Activated CD4-positive, alpha-beta T cell treated with anti-CD3 and anti-CD28 coated beads, Interleukin-2, amount 50 U/mL, for 16 hours (primary cell): ENCODE measurements at regions not wholly inside any gene's neighbourhood (a gene's known extent, or its start where the extent isn't known, plus 50 kb on each side); places are given as distances from the start of the nearest gene placed in this dataset.
A peak's percentile ranks its signal among the peaks of the same experiment; 100 is the strongest.
"Not testable (repeated sequence)": the region's sequence is repeated elsewhere in the genome, so short reads cannot be mapped to it uniquely, and the experiment has no call there.

ENCODE experiments used
- DNase-seq: peaks from one replicate; pipeline ENCODE4 v3.0.0-alpha.2; 2020

- no peak for DNase-seq
Measured at GRCh38 chr22:46040471-46041465, 63.8 kb upstream of the WNT7B start.

- no peak for DNase-seq
Measured at GRCh38 chr22:46041642-46042041, 64.7 kb upstream of the WNT7B start.

GRCh38 chr22:46042786-46043185, 65.8 kb upstream of the WNT7B start:
- no peak for DNase-seq

GRCh38 chr22:46043339-46043738, 66.4 kb upstream of the WNT7B start:
- no peak for DNase-seq

GRCh38 chr22:46043816-46044620, 67.1 kb upstream of the WNT7B start:
- DNase-seq: no peak

- no peak for DNase-seq
Measured at GRCh38 chr22:46044621-46045458, 67.9 kb upstream of the WNT7B start.

GRCh38 chr22:46045459-46046298, 68.7 kb upstream of the WNT7B start:
- DNase-seq: no peak

- DNase-seq: no peak
Measured at GRCh38 chr22:46046299-46046685, 69.3 kb upstream of the WNT7B start.

- DNase-seq: no peak
Measured at GRCh38 chr22:46047226-46047625, 70.3 kb upstream of the WNT7B start.

GRCh38 chr22:46047841-46048595, 71.1 kb upstream of the WNT7B start:
- no peak for DNase-seq

GRCh38 chr22:46048661-46049060, 71.7 kb upstream of the WNT7B start:
- not testable (repeated sequence) for DNase-seq

GRCh38 chr22:46049726-46050450, 72.9 kb upstream of the WNT7B start:
- DNase-seq: no peak

GRCh38 chr22:46050451-46050845, 73.5 kb upstream of the WNT7B start:
- DNase-seq: no peak

GRCh38 chr22:46050916-46051614, 74.1 kb upstream of the WNT7B start:
- no peak for DNase-seq

GRCh38 chr22:46051646-46052045, 74.7 kb upstream of the WNT7B start:
- DNase-seq: no peak

GRCh38 chr22:46052331-46052771, 75.4 kb upstream of the WNT7B start:
- DNase-seq: no peak

- peak; percentile 40 for DNase-seq
Measured at GRCh38 chr22:46052801-46053562, 76.0 kb upstream of the WNT7B start.

GRCh38 chr22:46053563-46054090, 76.7 kb upstream of the WNT7B start:
- peak; percentile 42 for DNase-seq
